NCI-H1930 (cell line): ENCODE measurements at regions not wholly inside any gene's neighbourhood (a gene's known extent, or its start where the extent isn't known, plus 50 kb on each side); places are given as distances from the start of the nearest gene placed in this dataset.
"Not testable (repeated sequence)": the region's sequence is repeated elsewhere in the genome, so short reads cannot be mapped to it uniquely, and the experiment has no call there.

ENCODE experiments used
- DNase-seq, 2 experiments: peaks; one replicate each; lab custom pipeline; 2025; lab: John Stamatoyannopoulos, UW

- DNase-seq = no peak
Observed at GRCh38 chr9:75683591-75683990, 206.9 kb upstream of the PCSK5 start.

- no peak for DNase-seq
Observed at GRCh38 chr9:75685062-75685461, 205.4 kb upstream of the PCSK5 start.

- DNase-seq = no peak
Observed at GRCh38 chr9:75687359-75687953, 203.0 kb upstream of the PCSK5 start.

- DNase-seq = not testable (repeated sequence)
Observed at GRCh38 chr9:75690551-75690950, 199.9 kb upstream of the PCSK5 start.

GRCh38 chr9:75691408-75691807 is 199.1 kb upstream of the PCSK5 start:
- no peak for DNase-seq

- DNase-seq = peak in 1 of 2 experiments; percentile 79
Observed at GRCh38 chr9:75692309-75692708, 198.2 kb upstream of the PCSK5 start.

- no peak for DNase-seq
Observed at GRCh38 chr9:75695921-75696320, 194.6 kb upstream of the PCSK5 start.

GRCh38 chr9:75699017-75699416 is 191.5 kb upstream of the PCSK5 start:
- DNase-seq = no peak

GRCh38 chr9:75699625-75700251 is 190.7 kb upstream of the PCSK5 start:
- no peak for DNase-seq

- no peak for DNase-seq
Observed at GRCh38 chr9:75700252-75700640, 190.2 kb upstream of the PCSK5 start.

- no peak for DNase-seq
Observed at GRCh38 chr9:75707191-75707590, 183.3 kb upstream of the PCSK5 start.

GRCh38 chr9:75709698-75710097 is 180.8 kb upstream of the PCSK5 start:
- DNase-seq = no peak

GRCh38 chr9:75712700-75713099 is 177.8 kb upstream of the PCSK5 start:
- no peak for DNase-seq

GRCh38 chr9:75713335-75713734 is 177.1 kb upstream of the PCSK5 start:
- DNase-seq = no peak

- DNase-seq = no peak
Observed at GRCh38 chr9:75715360-75715759, 175.1 kb upstream of the PCSK5 start.

GRCh38 chr9:75718677-75719076 is 171.8 kb upstream of the PCSK5 start:
- no peak for DNase-seq

- no peak for DNase-seq
Observed at GRCh38 chr9:75728391-75728790, 162.1 kb upstream of the PCSK5 start.

GRCh38 chr9:75734802-75735201 is 155.7 kb upstream of the PCSK5 start:
- DNase-seq = no peak

GRCh38 chr9:75739884-75740611 is 150.4 kb upstream of the PCSK5 start:
- no peak for DNase-seq

- DNase-seq = no peak
Observed at GRCh38 chr9:75743855-75744254, 146.6 kb upstream of the PCSK5 start.

- DNase-seq = no peak
Observed at GRCh38 chr9:75754080-75754479, 136.4 kb upstream of the PCSK5 start.

GRCh38 chr9:75775166-75775565 is 115.3 kb upstream of the PCSK5 start:
- DNase-seq = no peak

- DNase-seq = no peak
Observed at GRCh38 chr9:75775966-75776691, 114.3 kb upstream of the PCSK5 start.
